Neural progenitor cell (in vitro differentiated cells): ENCODE measurements at regions not wholly inside any gene's neighbourhood (a gene's known extent, or its start where the extent isn't known, plus 50 kb on each side); places are given as distances from the start of the nearest gene placed in this dataset.

ENCODE experiments used
- DNase-seq: peaks from one replicate; pipeline ENCODE4 v3.0.0-alpha.2; 2016; ENCODE audit warnings: low spot score
- H2AFZ ChIP-seq: fragments of 200-600 bp; sonication (generic); replicated peaks from 2 replicates; pipeline ENCODE4 v1.6.1; 2016; ENCODE audit warnings: antibody characterized with exemption
- H3F3A ChIP-seq: fragments of 200-600 bp; sonication (generic); 2 replicates; pipeline ENCODE4 v1.6.1; 2016; ENCODE audit warnings: antibody characterized with exemption, low read depth
- H3K27ac ChIP-seq: fragments of 200-600 bp; sonication (generic); 2 replicates; pipeline ENCODE4 v1.5.1; 2016; ENCODE audit warnings: mild to moderate bottlenecking
- H3K27me3 ChIP-seq: fragments of 200-600 bp; sonication (generic); 2 replicates; pipeline ENCODE4 v1.6.1; 2016; ENCODE audit warnings: mild to moderate bottlenecking, moderate library complexity
- H3K36me3 ChIP-seq: fragments of 200-600 bp; sonication (generic); 2 replicates; pipeline ENCODE4 v1.5.1; 2016
- H3K4me1 ChIP-seq: fragments of 200-600 bp; sonication (generic); 2 replicates; pipeline ENCODE4 v1.6.1; 2016; ENCODE audit warnings: mixed run types
- H3K4me2 ChIP-seq: fragments of 200-600 bp; sonication (generic); 2 replicates; pipeline ENCODE4 v1.6.1; 2016
- H3K4me3 ChIP-seq: fragments of 200-600 bp; sonication (generic); 2 replicates; pipeline ENCODE4 v1.5.1; 2016
- H3K79me2 ChIP-seq: fragments of 200-600 bp; sonication (generic); 2 replicates; pipeline ENCODE4 v1.6.1; 2016; ENCODE audit warnings: low read depth
- H3K9ac ChIP-seq: fragments of 200-600 bp; sonication (generic); 2 replicates; pipeline ENCODE4 v1.6.1; 2016
- H3K9me3 ChIP-seq: fragments of 200-600 bp; sonication (generic); 2 replicates; pipeline ENCODE4 v1.5.1; 2016; ENCODE audit warnings: low read depth
- H4K20me1 ChIP-seq: fragments of 200-600 bp; sonication (generic); 2 replicates; pipeline ENCODE4 v1.6.1; 2016; ENCODE audit warnings: low read depth
- H3K27ac Mint-ChIP-seq: 3 replicates; pipeline ENCODE4 v1.8.0; 2021; ENCODE audit warnings: mixed read lengths
- H3K27me3 Mint-ChIP-seq: 2 replicates; pipeline ENCODE4 v1.8.0; 2022; ENCODE audit warnings: low read depth, mild to moderate bottlenecking, inconsistent platforms, moderate library complexity, mixed read lengths; ENCODE audit not compliant: insufficient read depth
- H3K36me3 Mint-ChIP-seq: 3 replicates; pipeline ENCODE4 v1.8.0; 2021; ENCODE audit warnings: mixed read lengths
- H3K4me1 Mint-ChIP-seq: 3 replicates; pipeline ENCODE4 v1.8.0; 2021; ENCODE audit warnings: mixed read lengths
- H3K4me3 Mint-ChIP-seq: 3 replicates; pipeline ENCODE4 v1.8.0; 2021; ENCODE audit warnings: mild to moderate bottlenecking, moderate library complexity, mixed read lengths
- H3K9me3 Mint-ChIP-seq: 3 replicates; pipeline ENCODE4 v1.8.0; 2020; ENCODE audit warnings: mixed read lengths
- EZH2 ChIP-seq: fragments of 200-600 bp; sonication (generic); IDR thresholded peaks from 2 replicates; pipeline ENCODE4 v1.6.1; 2017; ENCODE audit warnings: antibody characterized with exemption, mild to moderate bottlenecking, moderate library complexity
- EZH2phosphoT487 ChIP-seq: fragments of 200-600 bp; sonication (generic); IDR thresholded peaks from 2 replicates; pipeline ENCODE4 v1.6.1; 2017; ENCODE audit warnings: antibody characterized with exemption
- TF ChIP-seq, protein P1 (sequence below): fragments of 200-600 bp; sonication (generic); IDR thresholded peaks from 2 replicates; pipeline ENCODE4 v1.5.1; 2017; ENCODE audit warnings: antibody characterized with exemption, mild to moderate bottlenecking

DNA sequence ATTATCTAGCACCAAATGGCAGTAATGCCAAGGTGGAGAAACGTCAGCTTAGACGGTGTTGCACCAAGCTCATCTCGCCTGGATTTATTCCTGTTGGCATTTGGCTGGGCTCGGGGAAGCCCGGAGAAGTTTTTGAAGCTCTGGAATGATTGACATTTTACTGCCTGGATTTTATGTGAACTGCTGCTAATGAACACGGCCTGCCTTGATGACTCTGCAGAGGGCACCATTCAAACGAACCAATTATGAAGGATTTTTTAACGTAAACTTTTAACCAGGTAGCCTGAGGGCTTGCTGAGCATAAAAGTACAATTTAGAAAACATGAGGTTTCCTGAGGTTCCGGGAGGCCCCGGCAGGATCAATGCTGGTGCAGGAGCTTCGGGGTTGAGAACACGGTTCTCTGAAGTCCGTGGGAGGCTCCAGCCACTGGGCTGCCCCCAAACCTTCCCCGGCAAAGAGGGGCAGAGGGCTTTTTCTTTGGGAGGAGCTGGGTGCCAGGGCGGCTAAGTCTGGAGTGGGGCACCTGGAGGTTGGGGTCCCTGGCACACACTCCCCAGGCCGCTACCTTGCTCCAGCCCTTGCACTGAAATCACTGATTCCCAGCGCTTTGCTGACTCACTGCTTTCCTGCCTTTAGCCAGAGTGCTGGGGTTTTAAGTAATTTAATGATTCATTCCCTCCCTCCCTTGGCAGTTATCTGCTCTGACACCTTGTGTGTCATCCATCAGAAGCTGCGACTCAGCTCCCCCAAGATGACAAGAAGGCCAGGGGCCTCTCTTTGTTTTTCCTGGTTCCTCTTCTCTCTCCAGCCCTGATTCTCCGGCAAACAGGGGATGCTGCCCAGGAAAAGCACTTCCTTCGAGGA is 161.2 kb upstream of the IRX3 start:
- Histone ChIP-seq H3K4me3 (no peak overlapping the region), H4K20me1 (no peaks in the 10 kb centered on the region), H2AFZ (peak overlapping the region; percentile 1), H3K4me1 (no peaks in the 10 kb centered on the region), H3K27ac (no peak overlapping the region), H3K36me3 (no peaks in the 10 kb centered on the region), H3K9me3 (no peaks in the 10 kb centered on the region), H3K79me2 (no peaks in the 10 kb centered on the region), H3K27me3 (no peaks in the 10 kb centered on the region), H3K9ac (no peak overlapping the region), H3K4me2 (no peak overlapping the region), H3F3A (no peaks in the 10 kb centered on the region)
- peaks cover 14% of the 10 kb centered on the region for H3K27me3 Mint-ChIP-seq
- peaks cover 29% of the 10 kb centered on the region for H3K4me1 Mint-ChIP-seq
- H3K4me3 Mint-ChIP-seq: no peak overlapping the region
- H3K9me3 Mint-ChIP-seq: peaks cover 2% of the 10 kb centered on the region
- H3K27ac Mint-ChIP-seq: no peak overlapping the region
- H3K36me3 Mint-ChIP-seq: no peaks in the 10 kb centered on the region
- DNase-seq: no peak
- TF ChIP-seq EZH2: no peak
- TF ChIP-seq EZH2phosphoT487: no peak
- TF ChIP-seq, protein P1, sequence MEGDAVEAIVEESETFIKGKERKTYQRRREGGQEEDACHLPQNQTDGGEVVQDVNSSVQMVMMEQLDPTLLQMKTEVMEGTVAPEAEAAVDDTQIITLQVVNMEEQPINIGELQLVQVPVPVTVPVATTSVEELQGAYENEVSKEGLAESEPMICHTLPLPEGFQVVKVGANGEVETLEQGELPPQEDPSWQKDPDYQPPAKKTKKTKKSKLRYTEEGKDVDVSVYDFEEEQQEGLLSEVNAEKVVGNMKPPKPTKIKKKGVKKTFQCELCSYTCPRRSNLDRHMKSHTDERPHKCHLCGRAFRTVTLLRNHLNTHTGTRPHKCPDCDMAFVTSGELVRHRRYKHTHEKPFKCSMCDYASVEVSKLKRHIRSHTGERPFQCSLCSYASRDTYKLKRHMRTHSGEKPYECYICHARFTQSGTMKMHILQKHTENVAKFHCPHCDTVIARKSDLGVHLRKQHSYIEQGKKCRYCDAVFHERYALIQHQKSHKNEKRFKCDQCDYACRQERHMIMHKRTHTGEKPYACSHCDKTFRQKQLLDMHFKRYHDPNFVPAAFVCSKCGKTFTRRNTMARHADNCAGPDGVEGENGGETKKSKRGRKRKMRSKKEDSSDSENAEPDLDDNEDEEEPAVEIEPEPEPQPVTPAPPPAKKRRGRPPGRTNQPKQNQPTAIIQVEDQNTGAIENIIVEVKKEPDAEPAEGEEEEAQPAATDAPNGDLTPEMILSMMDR: no peak

DNA sequence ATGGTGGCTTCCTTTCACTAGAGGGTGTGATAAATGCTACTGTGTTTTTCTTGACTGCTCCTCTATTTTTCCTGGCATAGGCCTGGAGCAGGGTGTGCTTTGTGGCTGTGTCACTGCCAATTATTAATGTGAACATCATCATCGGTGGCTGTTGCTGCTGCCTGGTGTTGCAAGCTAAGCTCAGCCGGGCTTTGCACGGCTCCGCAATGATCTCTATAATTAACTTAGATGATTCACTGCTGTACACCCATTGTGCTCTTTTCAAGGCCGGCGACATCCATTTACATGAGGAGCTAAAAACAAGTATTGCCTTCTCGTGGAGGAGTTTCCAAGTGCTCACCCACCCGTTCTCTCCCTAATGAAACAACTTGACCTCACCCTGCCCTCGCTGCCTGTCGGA is 160.1 kb upstream of the IRX3 start:
- H3F3A ChIP-seq: no peaks in the 10 kb centered on the region
- H3K27ac ChIP-seq: no peak overlapping the region
- Mint-ChIP-seq H3K4me1 (peaks cover 24% of the 10 kb centered on the region), H3K9me3 (peaks cover 2% of the 10 kb centered on the region), H3K27me3 (peaks cover 11% of the 10 kb centered on the region), H3K4me3 (no peak overlapping the region), H3K36me3 (no peaks in the 10 kb centered on the region), H3K27ac (no peak overlapping the region)
- H3K4me2 ChIP-seq: no peak overlapping the region
- no peaks in the 10 kb centered on the region for H3K27me3 ChIP-seq
- TF ChIP-seq, protein P1: no peak
- TF ChIP-seq EZH2phosphoT487 (no peak), EZH2 (no peak)
- no peaks in the 10 kb centered on the region for H3K9me3 ChIP-seq
- no peak overlapping the region for H3K9ac ChIP-seq
- no peaks in the 10 kb centered on the region for H3K4me1 ChIP-seq
- H3K36me3 ChIP-seq: no peaks in the 10 kb centered on the region
- H4K20me1 ChIP-seq: no peaks in the 10 kb centered on the region
- H3K4me3 ChIP-seq: no peak overlapping the region
- no peaks in the 10 kb centered on the region for H3K79me2 ChIP-seq
- DNase-seq: no peak
- no peak overlapping the region for H2AFZ ChIP-seq

DNA sequence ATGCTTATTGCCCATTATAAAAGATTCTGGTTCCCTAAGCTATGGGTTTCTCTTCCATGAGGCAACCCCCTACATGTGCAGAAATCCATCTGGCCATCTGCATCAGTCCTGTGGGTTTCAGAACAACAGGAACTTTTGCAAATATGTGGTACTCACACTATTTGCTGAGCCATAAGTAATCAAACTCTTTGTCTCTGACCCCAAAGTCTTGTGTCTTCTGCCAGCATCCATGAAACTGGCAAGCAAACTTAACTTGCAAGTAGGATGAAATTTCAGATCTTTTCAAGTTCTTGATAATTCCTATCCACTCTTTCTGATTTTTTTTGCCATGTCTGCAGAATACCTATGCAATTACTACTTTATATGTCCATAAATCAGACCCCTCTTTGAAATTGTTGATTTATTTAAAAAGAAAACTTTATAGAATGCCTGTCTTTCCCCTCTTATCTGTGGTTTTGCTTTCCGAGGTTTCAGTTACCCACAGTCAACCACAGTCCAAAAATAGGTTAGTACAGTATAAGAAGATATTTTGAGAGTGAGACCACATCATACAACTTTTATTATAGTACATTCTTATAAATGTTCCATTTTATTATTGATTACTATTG is 158.4 kb upstream of the IRX3 start:
- H3K9ac ChIP-seq: no peak overlapping the region
- no peaks in the 10 kb centered on the region for H3K79me2 ChIP-seq
- no peaks in the 10 kb centered on the region for H3K36me3 ChIP-seq
- H3K27me3 ChIP-seq: no peaks in the 10 kb centered on the region
- Mint-ChIP-seq H3K9me3 (peaks cover 4% of the 10 kb centered on the region), H3K4me1 (peaks cover 20% of the 10 kb centered on the region), H3K36me3 (no peaks in the 10 kb centered on the region), H3K4me3 (no peak overlapping the region), H3K27me3 (peaks cover 11% of the 10 kb centered on the region), H3K27ac (no peak overlapping the region)
- TF ChIP-seq, protein P1: no peak
- TF ChIP-seq EZH2phosphoT487: no peak
- no peak for TF ChIP-seq EZH2
- no peak overlapping the region for H2AFZ ChIP-seq
- no peaks in the 10 kb centered on the region for H3K9me3 ChIP-seq
- DNase-seq: no peak
- no peaks in the 10 kb centered on the region for H4K20me1 ChIP-seq
- H3F3A ChIP-seq: no peaks in the 10 kb centered on the region
- no peaks in the 10 kb centered on the region for H3K4me1 ChIP-seq
- H3K4me2 ChIP-seq: no peak overlapping the region
- H3K27ac ChIP-seq: no peak overlapping the region
- no peak overlapping the region for H3K4me3 ChIP-seq
